Ovary (tissue), 7 donors: ENCODE measurements at regions not wholly inside any gene's neighbourhood (a gene's known extent, or its start where the extent isn't known, plus 50 kb on each side); places are given as distances from the start of the nearest gene placed in this dataset.

ENCODE experiments used
- DNase-seq, 5 donors: peaks; one replicate each; pipeline ENCODE4 v3.0.0-alpha.2; 2019 to 2020
- H3K27ac ChIP-seq, 2 donors: fragments of 200-600 bp; one replicate each; pipeline versions ENCODE4 v1.5.1 to v1.8.0; 2019 to 2022
- H3K27me3 ChIP-seq: fragments of 200-600 bp; one replicate; pipeline ENCODE4 v1.8.0; 2022
- H3K36me3 ChIP-seq: fragments of 200-600 bp; sonication (generic); one replicate; pipeline ENCODE4 v1.5.1; 2019
- H3K4me1 ChIP-seq: one replicate; pipeline ENCODE4 v1.8.1; 2013; ENCODE audit warnings: mild to moderate bottlenecking, moderate library complexity; ENCODE audit not compliant: insufficient read depth
- H3K4me3 ChIP-seq: fragments of 200-600 bp; sonication (generic); one replicate; pipeline ENCODE4 v1.5.1; 2017
- H3K9me3 ChIP-seq, 2 donors: fragments of 200-600 bp in 1 of 2; sonication (generic) in 1 of 2; one replicate each; pipeline versions ENCODE4 v1.5.1 to v1.8.1; 2013 to 2019; ENCODE audit warnings: mild to moderate bottlenecking in 1 of 2, moderate library complexity in 1 of 2
- CTCF ChIP-seq, 3 donors: fragments of 450-650 bp in 2 of 3; fragments of 200-600 bp in 1 of 3; IDR thresholded peaks; one replicate each; pipeline versions ENCODE4 v1.5.1 to v1.8.0; 2016 to 2022; ENCODE audit warnings: antibody characterized with exemption in 3 of 3, mild to moderate bottlenecking in 1 of 3
- EP300 ChIP-seq: sonication (generic); formaldehyde crosslinking; IDR thresholded peaks from one replicate; pipeline ENCODE4 v1.6.1; 2017; ENCODE audit warnings: antibody characterized with exemption
- POLR2A ChIP-seq: fragments of 450-650 bp; IDR thresholded peaks from one replicate; pipeline ENCODE4 v1.6.1; 2017; ENCODE audit warnings: antibody characterized with exemption, mild to moderate bottlenecking, moderate library complexity
- whole genome bisulfite sequencing, 3 donors: extraction: QIAGEN DNeasy Blood & Tissue Kit in 1 of 3; methylation state at CpG; one replicate each; pipeline versions ENCODE4 v1.1.5 to v1.1.7; 2013 to 2017; 5-methylcytosine and 5-hydroxymethylcytosine counted together
- intact Hi-C, 4 donors: fragments of 100-400 bp; cut with DNase I; formaldehyde crosslinking; loops; one replicate each; pipeline versions ENCODE4 v1.11.0 to v1.15.1; 2022 to 2023
- donor health status: DM: no; HTN: no; CAD: no; lungs with moderate emphysema.
- donor health status: DM: no; HTN: no; CAD: no.
- donor health status: Bipolar disorder and iron deficiency.
- donor health status: DM: no; HTN: no; CAD: no.
- donor health status: DM: yes; HTN: yes; CAD: no.

DNA sequence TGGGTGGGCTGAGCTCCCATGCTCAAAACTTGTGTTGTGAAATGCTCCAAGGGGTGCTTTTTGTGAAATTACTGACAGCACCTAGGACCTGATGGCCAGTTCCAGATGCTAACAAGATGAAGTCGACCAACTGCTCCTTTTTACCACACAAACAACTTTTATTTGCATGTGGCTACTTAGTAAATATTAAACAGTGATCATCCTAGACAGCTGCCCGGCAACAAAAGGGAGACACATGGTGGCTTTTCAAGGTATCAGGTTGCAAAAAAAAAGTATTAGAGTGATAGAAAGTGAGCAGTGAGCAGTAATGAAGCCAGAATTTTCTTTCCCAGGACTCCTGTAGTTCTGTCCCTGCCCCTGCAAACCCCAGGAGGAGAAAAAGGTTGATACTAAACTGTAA lies 118.5 kb downstream of the RPIA start:
- Histone ChIP-seq H3K4me1 (no peaks in the 10 kb centered on the region), H3K27me3 (no peaks in the 10 kb centered on the region), H3K36me3 (no peaks in the 10 kb centered on the region), H3K9me3 (no peaks in the 10 kb centered on the region), H3K4me3 (no peak overlapping the region), H3K27ac (no peak overlapping the region)
- 18 to 43% (median 22%) methylated on average over 2 of the region's 2 CpGs for WGBS, 3 donors
- intact Hi-C loops = no loop called here
- no peak for TF ChIP-seq EP300
- no peak for TF ChIP-seq POLR2A
- no peak for TF ChIP-seq CTCF (IDR thresholded peaks at IDR 0.05)
- no peak for DNase-seq

DNA sequence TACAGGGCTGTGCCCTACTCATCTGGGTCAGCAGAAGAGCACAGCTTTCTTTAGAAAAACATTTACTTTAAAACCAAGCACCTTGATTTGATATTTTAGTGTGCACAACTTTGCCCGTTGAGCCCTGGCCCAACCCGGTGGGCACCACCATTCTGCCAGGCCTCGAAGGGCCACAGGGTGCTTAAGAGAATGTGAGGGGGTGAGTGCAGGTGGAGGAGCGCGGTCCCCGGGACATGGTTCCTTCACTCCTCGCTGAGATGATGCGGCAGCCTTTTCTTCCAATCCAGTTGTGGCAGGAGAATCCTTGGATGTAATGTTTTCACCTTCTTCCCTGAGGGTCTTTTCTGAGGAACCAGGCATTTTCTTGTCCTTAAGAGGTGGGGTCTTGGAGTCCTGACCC lies 119.0 kb downstream of the RPIA start:
- intact Hi-C loops = no loop called here
- Histone ChIP-seq H3K27ac (no peak overlapping the region), H3K4me1 (no peaks in the 10 kb centered on the region), H3K27me3 (no peaks in the 10 kb centered on the region), H3K36me3 (no peaks in the 10 kb centered on the region), H3K9me3 (no peaks in the 10 kb centered on the region), H3K4me3 (no peak overlapping the region)
- no peak for DNase-seq
- 86 to 93% (median 87%) methylated on average over 8 of the region's 8 CpGs for WGBS, 3 donors
- no peak for TF ChIP-seq EP300
- TF ChIP-seq CTCF (IDR thresholded peaks at IDR 0.05) = no peak
- TF ChIP-seq POLR2A = no peak

DNA sequence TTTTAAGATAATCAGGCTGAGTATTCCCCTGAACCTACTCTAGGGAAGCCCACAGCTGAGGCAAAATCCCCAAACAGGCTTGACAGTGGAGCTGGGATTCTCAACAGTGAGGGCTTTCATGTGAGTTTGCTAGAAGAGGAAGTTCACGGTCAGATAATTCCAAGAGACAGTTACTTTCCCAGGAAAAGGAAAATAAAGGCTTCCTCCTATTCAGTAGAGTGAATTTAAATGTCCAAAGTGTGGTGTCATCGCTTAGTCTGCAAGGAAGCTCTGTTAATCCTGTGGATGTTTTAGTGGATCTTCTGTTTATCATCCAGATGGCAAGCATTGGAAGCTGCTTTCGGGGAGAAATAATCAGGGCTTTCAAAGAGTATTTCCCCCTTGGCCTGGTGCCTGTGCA lies 119.8 kb downstream of the RPIA start:
- intact Hi-C loops = no loop called here
- 69 to 77% (median 75%) methylated on average over 3 of the region's 3 CpGs for WGBS, 3 donors
- Histone ChIP-seq H3K27ac (no peak overlapping the region), H3K36me3 (no peaks in the 10 kb centered on the region), H3K9me3 (no peaks in the 10 kb centered on the region), H3K4me3 (no peak overlapping the region), H3K4me1 (no peaks in the 10 kb centered on the region), H3K27me3 (no peaks in the 10 kb centered on the region)
- no peak for TF ChIP-seq CTCF (IDR thresholded peaks at IDR 0.05)
- TF ChIP-seq POLR2A = no peak
- no peak for TF ChIP-seq EP300
- no peak for DNase-seq

- Histone ChIP-seq H3K4me3 (no peak overlapping the region), H3K9me3 (no peaks in the 10 kb centered on the region), H3K4me1 (no peaks in the 10 kb centered on the region), H3K27ac (no peak overlapping the region), H3K27me3 (no peaks in the 10 kb centered on the region), H3K36me3 (no peaks in the 10 kb centered on the region)
- TF ChIP-seq POLR2A = no peak
- TF ChIP-seq CTCF (IDR thresholded peaks at IDR 0.05) = no peak
- TF ChIP-seq EP300 = no peak
- DNase-seq = no peak
- intact Hi-C loops = no loop called here
- WGBS, 3 donors = 73 to 80% (median 77%) methylated on average over 8 of the region's 8 CpGs
These were observed 120.2 kb downstream of the RPIA start for GRCh38 chr2:88811681-88812080.

DNA sequence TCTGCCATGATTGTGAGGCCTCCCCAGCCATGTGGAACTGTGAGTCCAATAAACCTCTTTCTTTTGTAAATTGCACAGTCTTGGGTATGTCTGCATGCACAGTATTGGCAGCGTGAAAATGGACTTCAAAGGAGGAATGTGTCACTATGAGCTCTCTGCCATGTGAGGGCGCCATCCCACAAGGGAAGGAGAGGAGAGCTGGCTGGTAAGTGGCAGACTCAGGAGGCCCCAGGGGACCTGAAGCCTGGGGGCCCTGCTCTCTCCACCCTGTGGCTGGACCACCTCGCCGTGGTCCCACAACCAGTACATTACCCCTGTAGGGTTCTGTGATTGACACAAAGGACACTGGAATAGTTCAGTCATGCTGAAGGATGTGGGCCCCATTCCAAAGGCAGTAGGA lies 122.1 kb downstream of the RPIA start:
- H3K36me3 ChIP-seq = no peaks in the 10 kb centered on the region
- no peak for DNase-seq
- H3K4me1 ChIP-seq = no peaks in the 10 kb centered on the region
- WGBS, 3 donors = 78 to 83% (median 82%) methylated on average over 4 of the region's 4 CpGs
- no peak overlapping the region for H3K4me3 ChIP-seq
- H3K9me3 ChIP-seq = no peaks in the 10 kb centered on the region
- intact Hi-C loops = no loop called here
- no peaks in the 10 kb centered on the region for H3K27me3 ChIP-seq
- H3K27ac ChIP-seq = no peak overlapping the region
- no peak for TF ChIP-seq EP300
- no peak for TF ChIP-seq CTCF (IDR thresholded peaks at IDR 0.05)
- TF ChIP-seq POLR2A = no peak
